IPS-15b (cell line): ENCODE measurements at regions not wholly inside any gene's neighbourhood (a gene's known extent, or its start where the extent isn't known, plus 50 kb on each side); places are given as distances from the start of the nearest gene placed in this dataset.

Experiments
- H3K27me3 ChIP-seq: one replicate; pipeline ENCODE4 v1.6.1; 2013; ENCODE audit warnings: low read length; ENCODE audit not compliant: control insufficient read depth, insufficient read depth
- H3K36me3 ChIP-seq: one replicate; pipeline ENCODE4 v1.6.1; 2013; ENCODE audit warnings: low read length; ENCODE audit not compliant: control insufficient read depth, insufficient read depth
- H3K4me1 ChIP-seq: one replicate; pipeline ENCODE4 v1.6.1; 2013; ENCODE audit warnings: mild to moderate bottlenecking, low read length; ENCODE audit not compliant: control insufficient read depth, insufficient read depth
- H3K4me3 ChIP-seq: one replicate; pipeline ENCODE4 v1.5.1; 2013; ENCODE audit warnings: low read depth, low read length
- H3K9ac ChIP-seq: one replicate; pipeline ENCODE4 v1.6.1; 2013; ENCODE audit warnings: low read depth, mild to moderate bottlenecking, low read length
- H3K9me3 ChIP-seq: one replicate; pipeline ENCODE4 v1.6.1; 2013; ENCODE audit warnings: mild to moderate bottlenecking, low read length; ENCODE audit not compliant: control insufficient read depth, insufficient read depth

GRCh38 chr11:92909214-92909613 is 60.2 kb upstream of the MTNR1B start:
- no peak overlapping the region for H3K9ac ChIP-seq
- H3K9me3 ChIP-seq = no peaks in the 10 kb centered on the region
- H3K4me1 ChIP-seq = no peaks in the 10 kb centered on the region
- no peak overlapping the region for H3K4me3 ChIP-seq
- H3K27me3 ChIP-seq = no peaks in the 10 kb centered on the region
- H3K36me3 ChIP-seq = no peaks in the 10 kb centered on the region

- Histone ChIP-seq H3K27me3 (no peaks in the 10 kb centered on the region), H3K36me3 (no peaks in the 10 kb centered on the region), H3K9ac (no peak overlapping the region), H3K9me3 (no peaks in the 10 kb centered on the region), H3K4me1 (no peaks in the 10 kb centered on the region), H3K4me3 (no peak overlapping the region)
These were observed 58.0 kb upstream of the MTNR1B start for GRCh38 chr11:92911478-92911877.

- Histone ChIP-seq H3K36me3 (no peaks in the 10 kb centered on the region), H3K9ac (no peak overlapping the region), H3K4me3 (no peak overlapping the region), H3K9me3 (no peaks in the 10 kb centered on the region), H3K4me1 (peaks cover 5% of the 10 kb centered on the region), H3K27me3 (no peaks in the 10 kb centered on the region)
These were observed 53.9 kb upstream of the MTNR1B start for GRCh38 chr11:92915551-92915950.

GRCh38 chr11:92916299-92916698 is 53.2 kb upstream of the MTNR1B start:
- H3K27me3 ChIP-seq = no peaks in the 10 kb centered on the region
- H3K4me1 ChIP-seq = peaks cover 5% of the 10 kb centered on the region
- H3K4me3 ChIP-seq = no peak overlapping the region
- H3K9me3 ChIP-seq = no peaks in the 10 kb centered on the region
- H3K9ac ChIP-seq = no peak overlapping the region
- no peaks in the 10 kb centered on the region for H3K36me3 ChIP-seq

- Histone ChIP-seq H3K9ac (no peak overlapping the region), H3K27me3 (no peaks in the 10 kb centered on the region), H3K4me3 (no peak overlapping the region), H3K36me3 (no peaks in the 10 kb centered on the region), H3K4me1 (peaks cover 5% of the 10 kb centered on the region), H3K9me3 (no peaks in the 10 kb centered on the region)
These were observed 51.5 kb upstream of the MTNR1B start for GRCh38 chr11:92917927-92918326.

GRCh38 chr11:92919048-92919447 is 50.4 kb upstream of the MTNR1B start:
- Histone ChIP-seq H3K4me1 (peaks cover 5% of the 10 kb centered on the region), H3K27me3 (no peaks in the 10 kb centered on the region), H3K4me3 (no peak overlapping the region), H3K9ac (no peak overlapping the region), H3K9me3 (no peaks in the 10 kb centered on the region), H3K36me3 (no peaks in the 10 kb centered on the region)
